Urinary bladder (tissue), 3 donors: ENCODE measurements at regions not wholly inside any gene's neighbourhood (a gene's known extent, or its start where the extent isn't known, plus 50 kb on each side); places are given as distances from the start of the nearest gene placed in this dataset.

ENCODE experiments used
- DNase-seq: peaks from one replicate; pipeline ENCODE4 v3.0.0-alpha.2; 2015; ENCODE audit errors: extremely low spot score
- H3K27ac ChIP-seq: one replicate; pipeline ENCODE4 v1.5.1; 2013; ENCODE audit warnings: low read depth, mild to moderate bottlenecking, moderate library complexity
- H3K36me3 ChIP-seq: one replicate; pipeline ENCODE4 v1.6.1; 2013; ENCODE audit warnings: mild to moderate bottlenecking, moderate library complexity; ENCODE audit not compliant: insufficient read depth
- H3K4me1 ChIP-seq: one replicate; pipeline ENCODE4 v1.6.1; 2013; ENCODE audit warnings: mild to moderate bottlenecking, moderate library complexity; ENCODE audit not compliant: insufficient read depth
- H3K4me3 ChIP-seq: one replicate; pipeline ENCODE4 v1.5.1; 2013; ENCODE audit warnings: low read depth, low read length
- WGBS: extraction: QIAGEN DNeasy Blood & Tissue Kit; methylation state at CpG from one replicate; pipeline ENCODE4 v1.1.7; 2013; 5-methylcytosine and 5-hydroxymethylcytosine counted together
- donor health status: healthy with polysubstance abuse.
- donor health status: healthy.

- Histone ChIP-seq H3K4me1 (no peaks in the 10 kb centered on the region), H3K4me3 (no peak overlapping the region), H3K36me3 (no peaks in the 10 kb centered on the region), H3K27ac (no peak overlapping the region)
- peak; percentile 25 for DNase-seq
- WGBS, result 39% methylated on average over 2 of the region's 2 CpGs
Observed at GRCh38 chr2:188853307-188853706, 120.9 kb upstream of the COL3A1 start.

GRCh38 chr2:188865681-188866080, 108.5 kb upstream of the COL3A1 start:
- H3K27ac ChIP-seq, result no peak overlapping the region
- 44% methylated on average over 2 of the region's 2 CpGs for WGBS
- no peaks in the 10 kb centered on the region for H3K4me1 ChIP-seq
- no peaks in the 10 kb centered on the region for H3K36me3 ChIP-seq
- no peak for DNase-seq
- H3K4me3 ChIP-seq, result no peak overlapping the region

- 31% methylated on average over 2 of the region's 2 CpGs for WGBS
- Histone ChIP-seq H3K4me1 (no peaks in the 10 kb centered on the region), H3K4me3 (no peak overlapping the region), H3K36me3 (no peaks in the 10 kb centered on the region), H3K27ac (no peak overlapping the region)
- DNase-seq, result no peak
Observed at GRCh38 chr2:188869550-188869949, 104.6 kb upstream of the COL3A1 start.

- 69% methylated on average over 1 of the region's 1 CpG for WGBS
- Histone ChIP-seq H3K4me3 (no peak overlapping the region), H3K27ac (no peak overlapping the region), H3K36me3 (no peaks in the 10 kb centered on the region), H3K4me1 (no peaks in the 10 kb centered on the region)
- no peak for DNase-seq
Observed at GRCh38 chr2:188870289-188870688, 103.9 kb upstream of the COL3A1 start.

GRCh38 chr2:188875104-188875503, 99.1 kb upstream of the COL3A1 start:
- no peak for DNase-seq
- H3K4me3 ChIP-seq, result no peak overlapping the region
- no peak overlapping the region for H3K27ac ChIP-seq
- H3K4me1 ChIP-seq, result no peaks in the 10 kb centered on the region
- H3K36me3 ChIP-seq, result no peaks in the 10 kb centered on the region
- WGBS, result 97% methylated on average over 6 of the region's 6 CpGs

GRCh38 chr2:188878716-188879115, 95.5 kb upstream of the COL3A1 start:
- no peaks in the 10 kb centered on the region for H3K4me1 ChIP-seq
- no peak for DNase-seq
- H3K4me3 ChIP-seq, result no peak overlapping the region
- no peaks in the 10 kb centered on the region for H3K36me3 ChIP-seq
- H3K27ac ChIP-seq, result no peak overlapping the region

GRCh38 chr2:188880740-188881139, 93.4 kb upstream of the COL3A1 start:
- no peak overlapping the region for H3K27ac ChIP-seq
- no peak overlapping the region for H3K4me3 ChIP-seq
- H3K36me3 ChIP-seq, result no peaks in the 10 kb centered on the region
- no peaks in the 10 kb centered on the region for H3K4me1 ChIP-seq
- no peak for DNase-seq

GRCh38 chr2:188881434-188881833, 92.7 kb upstream of the COL3A1 start:
- Histone ChIP-seq H3K27ac (no peak overlapping the region), H3K36me3 (no peaks in the 10 kb centered on the region)
- 95% methylated on average over 1 of the region's 1 CpG for WGBS

GRCh38 chr2:188884046-188884445, 90.1 kb upstream of the COL3A1 start:
- WGBS, result 54% methylated on average over 1 of the region's 1 CpG
- H3K4me3 ChIP-seq, result no peak overlapping the region
- no peaks in the 10 kb centered on the region for H3K4me1 ChIP-seq
- DNase-seq, result no peak
- H3K36me3 ChIP-seq, result no peaks in the 10 kb centered on the region
- H3K27ac ChIP-seq, result no peak overlapping the region

More at GRCh38 chr2:188881434-188881833, 92.7 kb upstream of the COL3A1 start:
- Histone ChIP-seq H3K4me3 (no peak overlapping the region), H3K4me1 (no peaks in the 10 kb centered on the region)
- no peak for DNase-seq

GRCh38 chr2:188884517-188884916, 89.7 kb upstream of the COL3A1 start:
- no peak overlapping the region for H3K4me3 ChIP-seq
- H3K27ac ChIP-seq, result no peak overlapping the region
- WGBS, result 74% methylated on average over 3 of the region's 3 CpGs
- no peaks in the 10 kb centered on the region for H3K4me1 ChIP-seq
- no peak for DNase-seq
- no peaks in the 10 kb centered on the region for H3K36me3 ChIP-seq

- H3K36me3 ChIP-seq, result no peaks in the 10 kb centered on the region
- no peaks in the 10 kb centered on the region for H3K4me1 ChIP-seq
- H3K27ac ChIP-seq, result no peak overlapping the region
- DNase-seq, result no peak
- H3K4me3 ChIP-seq, result no peak overlapping the region
- 96% methylated on average over 2 of the region's 2 CpGs for WGBS
Observed at GRCh38 chr2:188889187-188889586, 85.0 kb upstream of the COL3A1 start.

- no peak for DNase-seq
- WGBS, result 89% methylated on average over 13 of the region's 13 CpGs
- Histone ChIP-seq H3K36me3 (no peaks in the 10 kb centered on the region), H3K4me1 (no peaks in the 10 kb centered on the region), H3K4me3 (no peak overlapping the region), H3K27ac (no peak overlapping the region)
Observed at GRCh38 chr2:188890755-188891154, 83.4 kb upstream of the COL3A1 start.

GRCh38 chr2:188892636-188893035, 81.5 kb upstream of the COL3A1 start:
- Histone ChIP-seq H3K27ac (no peak overlapping the region), H3K4me3 (no peak overlapping the region), H3K4me1 (no peaks in the 10 kb centered on the region), H3K36me3 (no peaks in the 10 kb centered on the region)
- DNase-seq, result peak; percentile 47
- WGBS, result 37% methylated on average over 1 of the region's 1 CpG

GRCh38 chr2:188893972-188894371, 80.2 kb upstream of the COL3A1 start:
- Histone ChIP-seq H3K27ac (no peak overlapping the region), H3K36me3 (no peaks in the 10 kb centered on the region), H3K4me3 (no peak overlapping the region), H3K4me1 (no peaks in the 10 kb centered on the region)
- no peak for DNase-seq
- WGBS, result 39% methylated on average over 2 of the region's 2 CpGs

- DNase-seq, result no peak
- no peak overlapping the region for H3K27ac ChIP-seq
- H3K4me1 ChIP-seq, result no peaks in the 10 kb centered on the region
Observed at GRCh38 chr2:188894979-188895378, 79.2 kb upstream of the COL3A1 start.

More at GRCh38 chr2:188894979-188895378, 79.2 kb upstream of the COL3A1 start:
- Histone ChIP-seq H3K4me3 (no peak overlapping the region), H3K36me3 (no peaks in the 10 kb centered on the region)
